ENCODE measurements at regions not wholly inside any gene's neighbourhood (a gene's known extent, or its start where the extent isn't known, plus 50 kb on each side); places are given as distances from the start of the nearest gene placed in this dataset.

DNA sequence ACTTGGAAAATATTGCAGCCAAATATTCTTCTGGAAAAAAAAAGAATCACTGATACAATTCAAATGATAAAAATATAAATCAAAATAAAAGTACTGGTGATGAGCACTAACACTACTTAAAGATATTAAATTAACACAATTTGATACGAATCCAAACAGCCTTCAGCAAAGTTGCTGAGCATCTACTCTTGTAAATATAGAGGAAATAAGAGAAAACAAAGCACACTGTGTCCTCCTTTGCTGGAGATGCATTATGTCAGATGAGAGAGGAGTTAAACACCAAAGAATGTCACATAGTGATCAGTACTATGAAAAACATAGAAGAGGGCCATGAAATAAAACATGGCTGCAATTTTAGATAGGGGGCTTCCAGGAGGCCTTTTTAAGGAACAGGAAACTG is 177.4 kb upstream of the RNPC3 start:
- DNase-seq (ENCODE audit: low spot score in 2 of 2), result no peak
- H3K4me3 ChIP-seq (ENCODE audit: low read depth, poor library complexity, severe bottlenecking), result no peak overlapping the region
- intact Hi-C loops (cut with DNase I; ENCODE audit: low total_unique reads), result no loop called here
- WGBS, 2 donors, result 18 to 23% methylated on average over 1 of the region's 1 CpG
- TF ChIP-seq, protein P1, sequence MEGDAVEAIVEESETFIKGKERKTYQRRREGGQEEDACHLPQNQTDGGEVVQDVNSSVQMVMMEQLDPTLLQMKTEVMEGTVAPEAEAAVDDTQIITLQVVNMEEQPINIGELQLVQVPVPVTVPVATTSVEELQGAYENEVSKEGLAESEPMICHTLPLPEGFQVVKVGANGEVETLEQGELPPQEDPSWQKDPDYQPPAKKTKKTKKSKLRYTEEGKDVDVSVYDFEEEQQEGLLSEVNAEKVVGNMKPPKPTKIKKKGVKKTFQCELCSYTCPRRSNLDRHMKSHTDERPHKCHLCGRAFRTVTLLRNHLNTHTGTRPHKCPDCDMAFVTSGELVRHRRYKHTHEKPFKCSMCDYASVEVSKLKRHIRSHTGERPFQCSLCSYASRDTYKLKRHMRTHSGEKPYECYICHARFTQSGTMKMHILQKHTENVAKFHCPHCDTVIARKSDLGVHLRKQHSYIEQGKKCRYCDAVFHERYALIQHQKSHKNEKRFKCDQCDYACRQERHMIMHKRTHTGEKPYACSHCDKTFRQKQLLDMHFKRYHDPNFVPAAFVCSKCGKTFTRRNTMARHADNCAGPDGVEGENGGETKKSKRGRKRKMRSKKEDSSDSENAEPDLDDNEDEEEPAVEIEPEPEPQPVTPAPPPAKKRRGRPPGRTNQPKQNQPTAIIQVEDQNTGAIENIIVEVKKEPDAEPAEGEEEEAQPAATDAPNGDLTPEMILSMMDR (IDR thresholded peaks at IDR 0.05), result no peak
- TF ChIP-seq POLR2A (IDR thresholded peaks at IDR 0.05), result no peak

DNA sequence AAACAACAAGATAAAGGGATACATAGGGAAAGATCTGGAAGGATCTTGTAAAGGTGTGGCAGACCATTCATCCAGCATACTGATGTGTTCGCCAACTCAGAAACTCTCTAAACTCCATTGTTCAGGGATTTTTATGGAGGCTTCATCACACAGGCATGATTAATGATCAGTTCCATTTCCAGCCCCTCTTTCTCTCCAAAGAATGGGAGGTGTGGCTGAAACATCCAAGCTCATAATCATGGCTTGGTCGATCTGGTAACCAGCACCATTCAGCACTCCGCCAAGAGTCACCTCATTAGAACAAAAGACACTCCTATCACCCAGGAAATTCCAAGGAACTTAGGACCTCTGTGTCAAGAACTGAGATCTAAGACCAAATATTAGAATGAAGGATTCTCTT is 180.6 kb upstream of the RNPC3 start:
- no peak for DNase-seq (ENCODE audit: low spot score in 2 of 2)
- intact Hi-C loops (cut with DNase I; ENCODE audit: low total_unique reads), result no loop called here
- no peak for TF ChIP-seq POLR2A (IDR thresholded peaks at IDR 0.05)
- TF ChIP-seq, protein P1 (IDR thresholded peaks at IDR 0.05), result no peak
- WGBS, 2 donors, result 89 to 90% methylated on average over 3 of the region's 3 CpGs
- no peak overlapping the region for H3K4me3 ChIP-seq (ENCODE audit: low read depth, poor library complexity, severe bottlenecking)

DNA sequence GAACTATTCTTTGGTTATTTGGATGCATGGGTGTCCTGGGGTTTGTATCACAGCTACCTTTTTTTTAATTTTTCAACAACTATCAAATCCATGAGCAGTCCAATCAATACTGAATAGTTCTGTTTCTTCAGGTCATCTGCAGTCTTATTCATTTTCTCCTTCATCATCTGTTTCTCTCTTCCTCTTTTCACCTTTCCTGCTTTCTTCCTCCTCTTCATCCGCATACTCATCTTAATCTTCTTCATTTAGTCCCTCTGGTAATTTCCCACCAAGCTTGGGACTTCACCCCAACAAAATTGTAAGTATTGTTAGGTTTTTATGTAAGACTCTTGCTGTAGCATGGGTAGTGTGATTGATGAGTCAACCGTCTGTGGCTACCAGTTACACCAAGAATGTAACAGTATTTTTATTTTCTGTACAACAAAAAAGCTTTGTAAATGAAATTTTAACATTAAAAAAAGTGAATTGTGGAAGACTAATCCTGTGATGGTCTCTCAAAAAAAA is 184.1 kb upstream of the RNPC3 start:
- intact Hi-C loops (cut with DNase I; ENCODE audit: low total_unique reads), result no loop called here
- DNase-seq (ENCODE audit: low spot score in 2 of 2), result no peak
- TF ChIP-seq, protein P1 (IDR thresholded peaks at IDR 0.05), result no peak
- TF ChIP-seq POLR2A (IDR thresholded peaks at IDR 0.05), result no peak
- 83 to 86% methylated on average over 2 of the region's 2 CpGs for WGBS, 2 donors
- H3K4me3 ChIP-seq (ENCODE audit: low read depth, poor library complexity, severe bottlenecking), result no peak overlapping the region

DNA sequence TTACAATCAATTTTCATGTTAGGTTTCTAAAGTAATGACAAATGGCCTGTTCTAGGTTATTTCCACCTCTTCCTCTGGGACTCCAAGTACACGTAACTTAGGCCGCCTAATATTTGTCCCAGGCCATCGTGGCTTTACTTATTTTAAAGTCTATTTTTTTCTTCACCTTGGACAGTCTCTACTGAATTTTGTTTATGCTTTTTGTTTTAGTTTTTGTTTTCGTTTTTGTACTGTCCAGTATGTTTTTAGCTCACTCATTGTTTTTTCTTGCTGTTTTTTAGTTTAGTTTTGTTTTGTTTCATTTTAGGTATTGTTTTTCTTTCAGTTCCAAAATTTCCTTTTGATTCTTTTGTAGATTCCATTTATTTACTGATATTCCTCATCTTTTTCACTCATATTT is 187.7 kb upstream of the RNPC3 start:
- H3K4me3 ChIP-seq (ENCODE audit: low read depth, poor library complexity, severe bottlenecking), result no peak overlapping the region
- DNase-seq (ENCODE audit: low spot score in 2 of 2), result no peak
- TF ChIP-seq, protein P1 (IDR thresholded peaks at IDR 0.05), result no peak
- no peak for TF ChIP-seq POLR2A (IDR thresholded peaks at IDR 0.05)
- intact Hi-C loops (cut with DNase I; ENCODE audit: low total_unique reads), result no loop called here
- WGBS, 2 donors, result 68 to 75% methylated on average over 4 of the region's 4 CpGs

DNA sequence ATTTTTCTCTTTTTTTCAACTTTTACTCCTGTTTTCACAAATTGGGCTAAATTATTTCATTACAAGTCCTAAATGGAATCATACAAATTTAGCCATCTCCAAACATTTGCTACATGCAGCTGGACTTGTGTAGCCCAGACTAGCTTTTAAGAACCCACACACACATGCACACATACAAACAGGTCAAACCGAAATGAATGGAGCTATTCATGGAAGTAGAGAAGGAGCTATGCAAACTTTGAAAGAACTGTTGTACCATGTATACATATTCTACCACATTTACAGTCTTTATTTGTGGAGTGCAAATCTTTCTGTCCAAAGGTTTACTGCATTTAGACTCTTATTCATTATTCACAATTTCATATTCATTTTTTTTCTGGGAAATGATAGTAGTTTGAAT is 189.1 kb upstream of the RNPC3 start:
- TF ChIP-seq, protein P1 (IDR thresholded peaks at IDR 0.05), result no peak
- no peak for TF ChIP-seq POLR2A (IDR thresholded peaks at IDR 0.05)
- no peak overlapping the region for H3K4me3 ChIP-seq (ENCODE audit: low read depth, poor library complexity, severe bottlenecking)
- intact Hi-C loops (cut with DNase I; ENCODE audit: low total_unique reads), result no loop called here
- 66 to 81% methylated on average over 1 of the region's 1 CpG for WGBS, 2 donors
- no peak for DNase-seq (ENCODE audit: low spot score in 2 of 2)

DNA sequence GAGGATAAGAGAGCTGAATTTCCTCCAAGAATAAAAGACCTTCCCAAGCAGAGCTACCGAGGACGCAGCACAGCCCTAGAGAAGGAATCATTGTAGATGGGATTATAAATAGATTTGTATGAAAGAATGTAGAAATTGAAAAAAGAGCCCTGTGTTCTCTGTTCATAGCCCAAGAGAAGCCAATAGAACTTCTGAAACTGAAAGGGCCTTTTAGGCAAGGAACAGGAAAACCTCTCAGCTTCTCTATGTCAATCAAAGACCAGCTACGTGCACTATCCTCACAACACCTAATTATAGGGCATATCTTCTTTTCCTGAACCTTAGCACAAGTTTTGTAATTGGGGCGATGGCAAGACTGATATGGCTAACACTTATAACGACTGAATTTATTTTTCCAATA is 192.4 kb upstream of the RNPC3 start:
- 73 to 77% methylated on average over 5 of the region's 5 CpGs for WGBS, 2 donors
- no peak overlapping the region for H3K4me3 ChIP-seq (ENCODE audit: low read depth, poor library complexity, severe bottlenecking)
- DNase-seq (ENCODE audit: low spot score in 2 of 2), result no peak
- intact Hi-C loops (cut with DNase I; ENCODE audit: low total_unique reads), result no loop called here
- TF ChIP-seq POLR2A (IDR thresholded peaks at IDR 0.05), result no peak
- TF ChIP-seq, protein P1 (IDR thresholded peaks at IDR 0.05), result no peak
